Peyer's patch (tissue), 4 donors: ENCODE measurements at regions not wholly inside any gene's neighbourhood (a gene's known extent, or its start where the extent isn't known, plus 50 kb on each side); places are given as distances from the start of the nearest gene placed in this dataset.

Experiments used
- POLR2A ChIP-seq, 2 donors: fragments of 450-650 bp; IDR thresholded peaks; one replicate each; pipeline ENCODE4 v1.5.1; 2017; ENCODE audit warnings: antibody characterized with exemption in 2 of 2, mild to moderate bottlenecking in 2 of 2, moderate library complexity in 2 of 2
- TF ChIP-seq, protein P1 (sequence below), 6 experiments: fragments of 450-650 bp in 4 of 6; fragments of 200-600 bp in 2 of 6; sonication (generic) in 1 of 6; IDR thresholded peaks; one replicate each; pipeline ENCODE4 v1.5.1; 2017 to 2019; ENCODE audit warnings: antibody characterized with exemption in 6 of 6, mild to moderate bottlenecking in 3 of 6, moderate library complexity in 1 of 6

DNA sequence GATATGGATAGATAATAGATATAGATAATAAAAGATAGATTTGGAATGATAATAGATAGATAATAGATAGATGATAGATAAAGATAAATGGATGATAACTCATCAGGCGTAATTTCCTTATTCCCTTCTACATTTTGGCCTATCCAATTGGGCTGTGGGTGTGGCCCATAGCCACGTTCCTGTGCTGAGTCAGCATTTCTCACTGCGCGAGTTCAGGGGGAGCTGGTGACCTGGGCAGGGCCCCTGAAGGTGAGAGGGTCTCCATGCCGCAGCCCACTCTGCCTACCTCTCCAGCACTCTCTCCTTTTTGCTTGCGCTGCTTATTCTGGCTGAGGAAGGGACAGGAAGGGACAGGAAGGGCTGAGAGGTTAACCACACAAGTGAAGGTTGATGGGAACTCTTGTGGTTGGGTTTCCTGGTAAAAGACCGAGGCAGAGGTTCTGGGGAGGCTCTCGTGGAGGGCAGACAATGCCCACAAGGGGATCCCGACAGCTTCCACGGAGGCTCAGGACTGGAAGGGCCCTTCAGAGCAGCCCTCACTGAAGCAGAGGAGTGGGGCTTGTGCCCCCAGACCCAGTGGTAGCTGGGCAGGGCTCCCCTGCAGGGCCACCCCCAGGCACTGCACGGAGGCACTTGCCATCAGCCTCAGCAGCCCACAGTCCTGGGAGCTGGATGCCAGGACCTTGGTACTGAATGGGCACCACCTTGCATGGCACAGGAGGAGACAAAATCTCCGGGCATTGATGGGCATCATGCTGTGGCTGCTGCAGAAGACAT, 247.3 kb upstream of the PITRM1 start:
- TF ChIP-seq, protein P1, sequence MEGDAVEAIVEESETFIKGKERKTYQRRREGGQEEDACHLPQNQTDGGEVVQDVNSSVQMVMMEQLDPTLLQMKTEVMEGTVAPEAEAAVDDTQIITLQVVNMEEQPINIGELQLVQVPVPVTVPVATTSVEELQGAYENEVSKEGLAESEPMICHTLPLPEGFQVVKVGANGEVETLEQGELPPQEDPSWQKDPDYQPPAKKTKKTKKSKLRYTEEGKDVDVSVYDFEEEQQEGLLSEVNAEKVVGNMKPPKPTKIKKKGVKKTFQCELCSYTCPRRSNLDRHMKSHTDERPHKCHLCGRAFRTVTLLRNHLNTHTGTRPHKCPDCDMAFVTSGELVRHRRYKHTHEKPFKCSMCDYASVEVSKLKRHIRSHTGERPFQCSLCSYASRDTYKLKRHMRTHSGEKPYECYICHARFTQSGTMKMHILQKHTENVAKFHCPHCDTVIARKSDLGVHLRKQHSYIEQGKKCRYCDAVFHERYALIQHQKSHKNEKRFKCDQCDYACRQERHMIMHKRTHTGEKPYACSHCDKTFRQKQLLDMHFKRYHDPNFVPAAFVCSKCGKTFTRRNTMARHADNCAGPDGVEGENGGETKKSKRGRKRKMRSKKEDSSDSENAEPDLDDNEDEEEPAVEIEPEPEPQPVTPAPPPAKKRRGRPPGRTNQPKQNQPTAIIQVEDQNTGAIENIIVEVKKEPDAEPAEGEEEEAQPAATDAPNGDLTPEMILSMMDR (IDR thresholded peaks at IDR 0.05), result no peak
- no peak for TF ChIP-seq POLR2A (IDR thresholded peaks at IDR 0.05)
